HL-60 (cell line): ENCODE measurements at regions not wholly inside any gene's neighbourhood (a gene's known extent, or its start where the extent isn't known, plus 50 kb on each side); places are given as distances from the start of the nearest gene placed in this dataset.

ENCODE experiments used
- DNase-seq, 2 experiments: peaks; one replicate each; pipeline ENCODE4 v3.0.0-alpha.2; 2010 to 2020; ENCODE audit warnings: low read depth in 1 of 2, low spot score in 1 of 2
- H3K27ac ChIP-seq: fragments of 250-450 bp; sonication (Bioruptor Pico); replicated peaks from 2 replicates; pipeline ENCODE4 v1.5.1; 2020; ENCODE audit warnings: mild to moderate bottlenecking, moderate library complexity
- H3K27me3 ChIP-seq: fragments of 250-450 bp; sonication (Bioruptor Pico); 2 replicates; pipeline ENCODE4 v1.5.1; 2021; ENCODE audit warnings: mild to moderate bottlenecking, moderate library complexity; ENCODE audit not compliant: insufficient read depth, poor library complexity, severe bottlenecking
- H3K4me3 ChIP-seq: replicated peaks from 2 replicates; pipeline ENCODE4 v1.5.1; 2011; ENCODE audit warnings: mild to moderate bottlenecking, control low read depth, low read length; ENCODE audit not compliant: insufficient read depth
- GABPA ChIP-seq: IDR thresholded peaks from 2 replicates; pipeline ENCODE4 v1.6.1; 2012; ENCODE audit warnings: low read depth
- POLR2AphosphoS5 ChIP-seq: IDR thresholded peaks from 2 replicates; pipeline ENCODE4 v1.6.1; 2012; ENCODE audit warnings: low read depth
- SPI1 ChIP-seq: IDR thresholded peaks from 2 replicates; pipeline ENCODE4 v1.6.1; 2012; ENCODE audit warnings: low read depth, mild to moderate bottlenecking, borderline replicate concordance
- TF ChIP-seq, protein P1 (sequence below): IDR thresholded peaks from one replicate; pipeline ENCODE4 v1.5.1; 2011; ENCODE audit warnings: low read length, control low read depth, inconsistent platforms; ENCODE audit not compliant: insufficient read depth
- TF ChIP-seq, protein P2 (sequence below): IDR thresholded peaks from 2 replicates; pipeline ENCODE4 v1.6.1; 2012; ENCODE audit warnings: low read depth; ENCODE audit not compliant: insufficient replicate concordance

DNA sequence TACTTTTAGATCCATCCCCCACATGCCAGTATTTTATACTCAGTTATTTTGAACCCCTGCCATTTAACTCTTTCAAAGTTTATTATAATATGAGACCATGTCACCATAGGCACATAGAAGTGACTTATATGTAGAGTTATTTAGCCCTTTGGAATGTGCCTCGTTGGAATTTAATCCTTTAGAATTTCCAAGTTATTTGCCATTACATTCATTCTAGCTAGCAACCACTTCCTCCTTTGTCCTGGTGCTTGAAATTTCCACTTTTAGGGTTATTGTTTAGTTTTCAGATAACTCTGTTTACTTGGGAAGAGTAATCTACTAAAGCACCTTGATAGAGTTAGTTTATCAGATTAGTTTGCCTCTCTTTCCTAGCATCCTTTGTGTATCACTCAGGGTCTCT, 82.8 kb upstream of the TLE1 start:
- no peak for DNase-seq
- H3K27ac ChIP-seq = no peak overlapping the region
- TF ChIP-seq, protein P1, sequence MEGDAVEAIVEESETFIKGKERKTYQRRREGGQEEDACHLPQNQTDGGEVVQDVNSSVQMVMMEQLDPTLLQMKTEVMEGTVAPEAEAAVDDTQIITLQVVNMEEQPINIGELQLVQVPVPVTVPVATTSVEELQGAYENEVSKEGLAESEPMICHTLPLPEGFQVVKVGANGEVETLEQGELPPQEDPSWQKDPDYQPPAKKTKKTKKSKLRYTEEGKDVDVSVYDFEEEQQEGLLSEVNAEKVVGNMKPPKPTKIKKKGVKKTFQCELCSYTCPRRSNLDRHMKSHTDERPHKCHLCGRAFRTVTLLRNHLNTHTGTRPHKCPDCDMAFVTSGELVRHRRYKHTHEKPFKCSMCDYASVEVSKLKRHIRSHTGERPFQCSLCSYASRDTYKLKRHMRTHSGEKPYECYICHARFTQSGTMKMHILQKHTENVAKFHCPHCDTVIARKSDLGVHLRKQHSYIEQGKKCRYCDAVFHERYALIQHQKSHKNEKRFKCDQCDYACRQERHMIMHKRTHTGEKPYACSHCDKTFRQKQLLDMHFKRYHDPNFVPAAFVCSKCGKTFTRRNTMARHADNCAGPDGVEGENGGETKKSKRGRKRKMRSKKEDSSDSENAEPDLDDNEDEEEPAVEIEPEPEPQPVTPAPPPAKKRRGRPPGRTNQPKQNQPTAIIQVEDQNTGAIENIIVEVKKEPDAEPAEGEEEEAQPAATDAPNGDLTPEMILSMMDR = no peak
- TF ChIP-seq SPI1 = peak; percentile 22; the same call in 1 of the 2 replicates
- TF ChIP-seq POLR2AphosphoS5 = no peak
- H3K27me3 ChIP-seq = no peaks in the 10 kb centered on the region
- no peak overlapping the region for H3K4me3 ChIP-seq

DNA sequence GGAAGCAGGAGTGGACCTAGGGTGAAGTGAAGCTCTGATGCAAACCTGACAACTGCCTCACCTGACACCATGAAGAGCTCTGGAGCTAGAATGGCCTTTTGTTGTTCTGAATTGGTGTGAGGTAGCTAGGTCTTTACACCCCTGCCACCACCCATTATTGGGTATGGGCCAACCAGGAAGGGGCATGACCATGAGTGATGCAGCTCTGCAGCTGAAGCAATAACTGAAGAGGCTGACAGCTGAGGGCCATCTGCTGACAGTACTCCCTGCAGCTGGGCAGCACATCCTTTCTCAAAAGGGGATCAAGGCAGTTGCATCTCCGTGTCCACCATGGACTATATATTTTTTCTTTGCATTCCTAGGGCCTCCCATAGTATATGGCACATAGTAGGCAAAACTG, 87.0 kb upstream of the TLE1 start:
- DNase-seq = no peak
- no peak overlapping the region for H3K4me3 ChIP-seq
- no peaks in the 10 kb centered on the region for H3K27me3 ChIP-seq
- no peak overlapping the region for H3K27ac ChIP-seq
- TF ChIP-seq, protein P2, sequence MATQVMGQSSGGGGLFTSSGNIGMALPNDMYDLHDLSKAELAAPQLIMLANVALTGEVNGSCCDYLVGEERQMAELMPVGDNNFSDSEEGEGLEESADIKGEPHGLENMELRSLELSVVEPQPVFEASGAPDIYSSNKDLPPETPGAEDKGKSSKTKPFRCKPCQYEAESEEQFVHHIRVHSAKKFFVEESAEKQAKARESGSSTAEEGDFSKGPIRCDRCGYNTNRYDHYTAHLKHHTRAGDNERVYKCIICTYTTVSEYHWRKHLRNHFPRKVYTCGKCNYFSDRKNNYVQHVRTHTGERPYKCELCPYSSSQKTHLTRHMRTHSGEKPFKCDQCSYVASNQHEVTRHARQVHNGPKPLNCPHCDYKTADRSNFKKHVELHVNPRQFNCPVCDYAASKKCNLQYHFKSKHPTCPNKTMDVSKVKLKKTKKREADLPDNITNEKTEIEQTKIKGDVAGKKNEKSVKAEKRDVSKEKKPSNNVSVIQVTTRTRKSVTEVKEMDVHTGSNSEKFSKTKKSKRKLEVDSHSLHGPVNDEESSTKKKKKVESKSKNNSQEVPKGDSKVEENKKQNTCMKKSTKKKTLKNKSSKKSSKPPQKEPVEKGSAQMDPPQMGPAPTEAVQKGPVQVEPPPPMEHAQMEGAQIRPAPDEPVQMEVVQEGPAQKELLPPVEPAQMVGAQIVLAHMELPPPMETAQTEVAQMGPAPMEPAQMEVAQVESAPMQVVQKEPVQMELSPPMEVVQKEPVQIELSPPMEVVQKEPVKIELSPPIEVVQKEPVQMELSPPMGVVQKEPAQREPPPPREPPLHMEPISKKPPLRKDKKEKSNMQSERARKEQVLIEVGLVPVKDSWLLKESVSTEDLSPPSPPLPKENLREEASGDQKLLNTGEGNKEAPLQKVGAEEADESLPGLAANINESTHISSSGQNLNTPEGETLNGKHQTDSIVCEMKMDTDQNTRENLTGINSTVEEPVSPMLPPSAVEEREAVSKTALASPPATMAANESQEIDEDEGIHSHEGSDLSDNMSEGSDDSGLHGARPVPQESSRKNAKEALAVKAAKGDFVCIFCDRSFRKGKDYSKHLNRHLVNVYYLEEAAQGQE = no peak
- TF ChIP-seq POLR2AphosphoS5 = no peak
- no peak for TF ChIP-seq GABPA
- no peak for TF ChIP-seq SPI1
- TF ChIP-seq, protein P1 = no peak

DNA sequence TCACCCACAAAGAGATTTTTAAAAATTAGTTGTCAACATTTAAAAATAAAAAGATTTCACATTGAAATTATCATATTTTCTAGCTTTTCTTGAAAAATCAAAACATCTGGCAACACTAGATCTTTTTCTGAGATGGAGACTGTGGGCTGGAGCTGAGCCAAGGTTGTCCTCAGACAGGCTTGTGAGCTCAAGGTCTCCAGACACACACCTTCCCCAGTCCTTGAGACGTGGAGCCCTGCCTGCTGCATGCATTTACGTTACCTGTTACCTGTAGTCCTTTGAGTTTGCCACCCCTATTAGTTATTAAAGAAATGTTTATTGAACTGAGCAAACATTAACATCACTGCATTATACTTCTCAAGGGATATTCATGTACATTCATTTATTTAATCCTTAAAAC, 87.5 kb upstream of the TLE1 start:
- no peak overlapping the region for H3K4me3 ChIP-seq
- H3K27ac ChIP-seq = no peak overlapping the region
- TF ChIP-seq, protein P2 = no peak
- TF ChIP-seq SPI1 (no peak), GABPA (no peak), POLR2AphosphoS5 (no peak)
- TF ChIP-seq, protein P1 = no peak
- no peak for DNase-seq
- H3K27me3 ChIP-seq = no peaks in the 10 kb centered on the region

DNA sequence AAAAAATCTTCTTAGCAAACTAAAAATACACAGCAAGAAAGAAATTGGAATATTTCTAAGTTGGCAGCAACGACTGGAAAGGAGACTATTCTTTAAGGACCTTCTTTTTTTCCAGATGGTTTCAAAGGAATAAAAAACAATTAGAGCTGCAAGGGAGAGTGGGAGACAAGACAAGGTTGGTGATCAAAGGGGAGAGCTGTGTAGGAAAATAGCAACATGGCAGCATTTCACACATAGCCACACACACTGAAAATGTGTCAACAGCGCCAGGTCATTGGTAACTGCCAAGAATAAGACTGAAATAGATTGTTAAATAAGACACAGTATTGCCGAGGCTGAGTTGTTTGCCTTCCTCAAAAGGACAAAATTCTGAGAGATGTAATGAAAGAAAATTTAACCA, 88.1 kb upstream of the TLE1 start:
- no peaks in the 10 kb centered on the region for H3K27me3 ChIP-seq
- H3K27ac ChIP-seq = no peak overlapping the region
- TF ChIP-seq POLR2AphosphoS5 (no peak), GABPA (no peak), SPI1 (no peak)
- TF ChIP-seq, protein P1 = no peak
- TF ChIP-seq, protein P2 = no peak
- DNase-seq = no peak
- H3K4me3 ChIP-seq = no peak overlapping the region
